Ovary (tissue), 3 donors: ENCODE measurements at regions not wholly inside any gene's neighbourhood (a gene's known extent, or its start where the extent isn't known, plus 50 kb on each side); places are given as distances from the start of the nearest gene placed in this dataset.

Experiments
- CTCF ChIP-seq, 3 donors: fragments of 450-650 bp in 2 of 3; fragments of 200-600 bp in 1 of 3; IDR thresholded peaks; one replicate each; pipeline versions ENCODE4 v1.5.1 to v1.8.0; 2016 to 2022; ENCODE audit warnings: antibody characterized with exemption in 3 of 3, mild to moderate bottlenecking in 1 of 3
- POLR2A ChIP-seq: fragments of 450-650 bp; IDR thresholded peaks from one replicate; pipeline ENCODE4 v1.6.1; 2017; ENCODE audit warnings: antibody characterized with exemption, mild to moderate bottlenecking, moderate library complexity
- donor health status: DM: no; HTN: no; CAD: no.

GRCh38 chr6:56862415-56863175, 92.3 kb upstream of the BEND6 start:
- no peak for TF ChIP-seq CTCF (IDR thresholded peaks at IDR 0.05)
- TF ChIP-seq POLR2A = no peak
